ENCODE measurements at regions not wholly inside any gene's neighbourhood (a gene's known extent, or its start where the extent isn't known, plus 50 kb on each side); places are given as distances from the start of the nearest gene placed in this dataset.
A peak's percentile ranks its signal among the peaks of the same experiment; 100 is the strongest.
"Not testable (repeated sequence)": the region's sequence is repeated elsewhere in the genome, so short reads cannot be mapped to it uniquely, and the experiment has no call there.

DNA sequence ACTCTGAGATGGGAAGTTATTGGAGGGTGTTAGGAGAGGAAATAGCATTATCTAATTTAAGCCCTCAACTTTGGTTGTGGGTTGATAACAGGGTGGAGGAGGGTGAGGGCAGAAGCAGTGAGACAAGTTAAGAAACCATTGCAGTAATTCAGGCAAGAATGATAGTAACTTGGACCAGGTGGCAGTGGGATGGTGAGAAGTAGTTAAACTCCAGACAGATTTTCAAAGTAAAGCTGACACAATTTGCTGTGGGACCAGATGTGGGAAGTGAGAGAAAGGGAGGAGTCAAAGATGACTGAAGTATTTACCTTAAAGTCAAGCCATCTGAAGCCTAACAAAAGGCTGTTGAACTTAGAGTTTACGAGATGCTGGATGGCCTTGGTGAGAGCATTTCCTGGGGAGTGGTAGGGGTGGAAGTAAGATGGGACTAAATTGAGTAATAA, 163.2 kb upstream of the KLF7 start:
- no peak for DNase-seq

DNA sequence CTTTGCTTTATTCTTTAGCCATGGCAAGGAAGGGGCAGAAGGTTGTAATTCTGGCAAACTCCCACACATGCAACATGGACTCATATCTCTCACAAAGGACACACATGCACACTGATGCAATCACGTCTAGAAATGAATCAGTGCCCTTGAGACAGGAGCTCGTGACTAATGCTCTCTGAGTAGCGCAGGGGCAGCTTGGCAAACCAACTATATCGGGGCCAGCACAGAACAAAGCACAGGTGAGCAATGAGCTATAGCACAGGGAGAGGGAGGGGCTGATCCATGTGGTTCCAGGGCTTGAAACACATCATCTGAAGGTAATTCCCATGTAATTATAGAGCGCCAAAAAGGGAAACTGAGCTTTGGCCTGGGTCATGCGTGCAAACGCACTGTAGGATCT, 165.2 kb upstream of the KLF7 start:
- no peak for DNase-seq

DNA sequence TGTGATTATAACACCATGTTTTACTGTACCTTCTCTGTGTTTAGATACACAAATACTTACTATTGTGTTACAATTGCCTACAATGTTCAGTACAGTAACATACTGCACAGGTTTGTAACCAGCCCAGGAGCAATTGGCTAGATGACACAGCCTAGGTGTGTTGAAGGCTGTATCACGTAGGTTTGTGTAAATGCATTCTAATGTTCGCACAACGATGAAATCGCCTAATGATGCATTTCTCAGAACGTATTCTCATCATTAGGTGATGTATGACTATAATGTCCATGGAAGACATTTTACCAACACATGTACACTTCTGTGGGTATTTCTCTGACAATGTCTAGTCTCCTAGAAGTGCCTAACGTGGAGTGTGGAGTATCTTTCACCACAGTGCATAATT, 165.9 kb upstream of the KLF7 start:
- DNase-seq = no peak

DNA sequence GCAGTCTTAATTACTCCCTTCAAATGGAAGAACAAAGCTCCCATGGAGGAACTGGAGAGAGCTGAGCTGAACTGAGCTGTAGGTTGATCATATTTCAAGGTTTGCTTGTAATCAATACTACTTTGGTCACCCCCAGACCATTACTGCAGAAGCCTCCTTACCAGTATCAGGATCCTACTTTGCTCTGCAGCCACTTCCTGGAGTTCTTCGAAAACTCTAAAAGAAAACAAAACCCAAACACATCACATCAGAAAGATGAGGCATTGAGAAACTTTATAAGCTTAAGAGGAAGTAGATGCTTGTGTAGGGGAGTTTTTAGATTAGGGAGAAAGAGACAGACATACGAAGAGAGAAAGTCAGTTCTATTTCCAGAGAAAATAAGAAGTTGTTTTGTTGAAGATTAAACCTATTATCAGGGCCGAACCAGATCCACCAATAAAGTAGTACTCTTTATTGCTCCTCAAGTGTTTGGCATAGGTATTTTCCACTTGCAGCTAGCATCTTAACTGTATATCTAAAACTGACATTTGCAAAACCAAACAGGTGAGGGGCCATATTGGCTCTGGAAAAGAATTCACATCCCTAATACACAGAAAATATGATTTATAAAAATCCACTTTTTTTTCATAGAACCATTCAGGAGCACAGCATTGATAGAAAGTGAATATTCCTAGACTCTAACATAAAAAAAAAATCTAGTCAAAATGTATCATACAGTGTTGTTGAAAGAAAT, 166.9 kb upstream of the KLF7 start:
- no peak for DNase-seq

DNA sequence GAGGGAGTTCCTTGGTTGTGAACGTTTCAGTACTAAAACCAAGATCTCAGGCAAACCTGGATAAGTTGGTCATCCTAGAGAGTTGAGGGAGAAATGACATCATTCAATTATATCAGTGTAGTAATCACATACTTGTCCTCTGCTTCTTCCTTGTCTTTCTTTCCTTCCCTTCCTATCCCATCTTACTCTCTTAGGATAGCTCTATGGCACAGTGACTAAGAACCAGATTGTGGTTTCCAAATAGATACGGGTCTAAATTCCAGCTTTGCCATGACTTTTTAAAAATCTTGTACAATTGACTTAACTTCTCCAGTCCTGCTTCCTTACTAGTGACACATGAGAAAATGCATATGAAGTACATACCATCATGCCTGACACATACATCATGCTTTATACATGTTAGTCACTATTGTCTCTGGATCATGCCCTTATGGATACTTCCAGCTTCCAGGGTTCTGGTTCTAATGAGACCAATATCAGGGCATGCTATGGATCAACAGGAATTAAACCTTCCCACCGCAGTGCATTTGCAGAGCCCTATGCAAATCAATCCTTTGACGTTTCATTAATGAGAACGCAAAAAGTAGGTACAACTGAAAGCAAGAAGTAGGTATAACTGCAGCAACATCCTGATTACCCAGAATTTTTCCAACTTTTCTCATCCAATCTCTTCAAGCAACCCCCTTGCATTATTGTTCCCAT, 168.0 kb upstream of the KLF7 start:
- no peak for DNase-seq

DNA sequence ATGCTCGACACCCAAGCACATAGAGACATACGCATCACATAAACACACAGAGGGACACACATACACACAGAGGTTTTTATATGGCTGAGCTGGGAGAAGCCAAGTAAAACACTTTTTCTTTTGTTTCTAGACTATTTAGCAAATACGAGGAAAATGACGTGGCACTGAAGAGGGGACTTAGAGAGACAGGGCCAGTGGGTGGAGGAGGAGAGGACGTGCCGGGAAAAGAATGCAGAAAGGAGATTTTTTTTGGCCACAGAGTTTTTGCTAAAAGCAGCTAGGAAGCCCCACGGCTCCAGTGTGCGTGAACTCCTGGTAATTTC, 168.5 kb upstream of the KLF7 start:
- DNase-seq = no peak

DNA sequence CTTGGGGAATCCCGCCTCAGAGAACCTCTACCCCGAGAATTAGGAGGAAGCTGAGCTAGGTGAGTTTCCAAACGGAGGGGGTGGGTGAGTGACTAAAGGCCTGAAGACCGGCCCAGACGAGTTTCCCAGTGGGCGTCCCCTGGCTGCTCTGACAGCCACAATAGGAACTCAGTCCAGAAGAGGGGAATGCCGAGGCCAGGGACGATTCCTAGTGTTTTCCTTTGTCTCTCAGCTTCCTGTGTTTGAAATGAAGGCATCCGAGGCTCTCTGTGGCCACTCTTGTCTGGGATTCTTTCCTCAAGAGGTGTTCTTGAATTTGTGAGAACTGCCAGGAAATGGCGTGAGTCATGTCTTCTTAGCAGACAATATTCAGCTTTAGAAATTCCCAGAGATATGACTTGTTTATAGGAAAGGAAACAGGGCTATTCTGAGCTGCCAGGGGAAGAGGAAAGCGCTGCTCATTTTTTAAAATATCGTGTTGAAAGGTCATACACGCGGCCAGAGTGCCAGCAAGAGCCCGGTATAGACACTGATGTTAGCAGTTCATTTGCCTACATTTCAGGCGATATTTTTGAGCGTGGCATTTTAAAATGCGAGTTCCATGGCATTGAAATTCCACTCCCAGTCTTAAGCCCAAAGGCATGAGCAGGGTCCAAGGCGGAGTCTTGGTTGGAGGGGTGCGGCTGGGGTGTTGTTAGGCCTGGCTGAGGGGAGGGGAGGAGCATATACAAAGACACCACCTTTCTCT, 169.1 kb upstream of the KLF7 start:
- peak; percentile 39 to 47 for DNase-seq

DNA sequence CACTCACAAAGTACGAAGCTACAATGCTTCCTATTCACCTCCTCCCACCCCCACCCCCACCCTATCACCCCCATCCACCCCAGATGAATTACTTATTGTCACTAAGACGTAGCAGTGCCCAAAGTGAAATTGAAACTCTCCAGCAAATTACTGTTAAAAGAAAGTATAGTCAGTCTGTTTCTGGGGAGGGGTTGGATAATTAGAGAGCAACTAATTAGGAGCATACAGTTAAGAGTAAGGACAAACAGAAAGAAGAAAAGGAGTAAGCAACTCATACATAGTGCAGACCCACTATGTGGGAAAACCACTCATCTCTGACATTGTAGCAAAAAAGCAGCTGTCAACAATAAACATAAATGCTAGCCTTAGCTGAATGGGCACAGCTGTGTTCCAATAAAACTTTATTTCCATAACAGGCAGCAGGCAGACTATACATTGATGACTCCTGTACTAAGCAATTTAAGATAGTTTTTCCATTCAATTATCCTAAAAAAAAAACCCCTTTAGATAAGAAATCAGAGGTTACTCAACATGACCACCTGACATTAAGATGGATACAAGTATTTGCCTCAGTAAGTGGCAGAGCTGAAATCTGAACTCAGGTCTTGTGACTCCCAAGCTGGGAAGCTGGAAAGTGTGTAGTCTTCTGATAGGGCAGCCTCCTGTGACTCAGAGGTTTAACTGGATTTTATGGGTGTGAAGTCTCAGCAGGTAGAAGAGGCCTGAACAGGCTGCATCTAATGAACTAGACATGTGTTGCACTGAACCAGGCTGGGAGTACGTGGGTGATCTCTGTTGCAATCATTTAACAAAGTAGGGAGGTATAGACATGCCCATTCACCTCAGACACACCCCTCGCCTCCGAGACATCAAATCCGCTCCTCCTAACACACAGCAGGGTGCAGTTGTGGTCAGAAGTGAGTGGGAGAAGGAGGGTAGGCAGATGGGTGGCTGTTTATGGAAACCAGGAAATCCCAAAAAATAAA, 171.8 kb upstream of the KLF7 start:
- DNase-seq = no peak

DNA sequence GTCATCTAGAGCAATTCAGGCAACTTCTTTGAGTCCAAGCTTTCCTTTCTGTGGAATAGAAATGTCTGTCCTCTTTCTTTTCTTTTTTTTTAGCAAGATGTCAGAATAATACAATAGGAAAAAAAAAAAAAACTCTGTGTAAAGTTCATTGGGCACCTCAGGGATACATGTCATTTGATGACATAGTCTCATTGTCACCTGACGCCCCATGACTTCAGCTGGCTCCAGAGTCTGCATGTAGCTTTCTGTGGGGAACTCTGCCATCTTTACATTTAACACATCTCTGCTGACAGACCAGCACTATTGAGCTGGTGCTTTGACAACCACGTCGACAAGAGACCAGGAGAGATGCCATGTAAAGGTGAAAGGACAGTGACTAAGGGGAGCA, 172.5 kb upstream of the KLF7 start:
- no peak for DNase-seq

DNA sequence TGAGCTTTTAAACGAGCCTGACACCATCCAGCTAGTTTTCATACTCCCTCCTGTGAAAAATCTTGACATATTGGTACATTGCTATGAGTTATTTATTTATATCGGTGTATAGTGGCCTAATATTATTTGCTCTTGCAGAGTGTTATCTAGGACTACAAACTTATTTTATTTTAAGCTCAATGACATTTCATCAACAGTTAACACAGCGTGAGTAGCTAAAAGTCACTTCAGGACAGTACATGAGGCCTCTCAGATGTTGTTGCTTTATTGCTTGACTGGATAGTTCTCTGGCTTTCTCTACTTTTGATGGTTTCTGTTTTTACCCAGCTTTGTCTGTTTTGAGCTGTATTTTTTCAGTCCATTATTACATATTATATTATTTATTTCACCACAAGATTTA, 172.9 kb upstream of the KLF7 start:
- DNase-seq = no peak

DNA sequence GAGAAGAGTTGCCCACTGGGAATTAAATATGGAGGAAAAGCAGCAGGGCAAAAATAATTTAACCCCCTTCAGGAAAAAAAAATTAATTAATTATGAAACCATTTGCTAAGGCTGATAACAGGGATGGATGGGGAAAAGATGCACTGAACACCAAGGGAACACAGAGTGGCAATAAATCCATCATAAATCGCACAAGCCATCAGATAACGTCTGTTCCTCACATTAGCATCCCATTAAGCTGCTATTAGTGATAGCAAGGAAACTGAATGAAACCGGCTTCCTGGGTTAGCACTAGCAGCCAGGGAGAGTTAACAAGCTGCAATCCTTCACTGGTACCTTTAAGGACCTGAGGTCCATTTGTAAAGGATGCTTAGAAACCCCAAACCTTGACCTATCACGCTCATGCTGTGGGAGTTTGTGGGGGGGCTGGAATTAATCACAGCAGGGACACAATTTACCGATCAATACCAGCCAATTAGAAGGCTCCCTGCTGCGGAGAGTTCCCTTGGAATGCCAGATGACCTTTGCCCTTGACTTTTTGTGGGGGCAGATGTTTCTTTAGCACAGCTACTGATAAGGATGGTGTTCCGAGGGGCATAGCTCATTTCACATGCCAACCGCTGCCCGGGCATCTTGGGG, 175.5 kb upstream of the KLF7 start:
- DNase-seq = no peak

DNA sequence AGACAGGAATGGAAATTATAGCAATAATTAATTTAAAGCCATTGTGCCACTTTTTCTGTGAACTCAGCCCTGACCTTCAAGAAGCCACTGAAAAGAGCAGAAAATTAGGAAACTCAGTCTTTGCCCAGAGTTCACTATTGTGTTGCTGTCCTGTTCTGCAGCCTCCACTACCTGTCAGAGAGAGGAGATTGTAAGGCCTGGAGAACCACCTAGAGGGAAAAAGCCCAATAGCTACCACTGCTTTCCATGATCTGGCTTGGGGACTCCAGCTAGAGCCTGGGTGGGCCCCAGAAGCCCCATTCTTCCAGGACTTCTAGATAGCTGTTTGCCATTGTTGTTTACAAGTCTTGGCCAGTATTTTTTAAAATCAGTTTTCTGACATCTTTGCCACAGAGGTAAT, 176.1 kb upstream of the KLF7 start:
- no peak for DNase-seq

DNA sequence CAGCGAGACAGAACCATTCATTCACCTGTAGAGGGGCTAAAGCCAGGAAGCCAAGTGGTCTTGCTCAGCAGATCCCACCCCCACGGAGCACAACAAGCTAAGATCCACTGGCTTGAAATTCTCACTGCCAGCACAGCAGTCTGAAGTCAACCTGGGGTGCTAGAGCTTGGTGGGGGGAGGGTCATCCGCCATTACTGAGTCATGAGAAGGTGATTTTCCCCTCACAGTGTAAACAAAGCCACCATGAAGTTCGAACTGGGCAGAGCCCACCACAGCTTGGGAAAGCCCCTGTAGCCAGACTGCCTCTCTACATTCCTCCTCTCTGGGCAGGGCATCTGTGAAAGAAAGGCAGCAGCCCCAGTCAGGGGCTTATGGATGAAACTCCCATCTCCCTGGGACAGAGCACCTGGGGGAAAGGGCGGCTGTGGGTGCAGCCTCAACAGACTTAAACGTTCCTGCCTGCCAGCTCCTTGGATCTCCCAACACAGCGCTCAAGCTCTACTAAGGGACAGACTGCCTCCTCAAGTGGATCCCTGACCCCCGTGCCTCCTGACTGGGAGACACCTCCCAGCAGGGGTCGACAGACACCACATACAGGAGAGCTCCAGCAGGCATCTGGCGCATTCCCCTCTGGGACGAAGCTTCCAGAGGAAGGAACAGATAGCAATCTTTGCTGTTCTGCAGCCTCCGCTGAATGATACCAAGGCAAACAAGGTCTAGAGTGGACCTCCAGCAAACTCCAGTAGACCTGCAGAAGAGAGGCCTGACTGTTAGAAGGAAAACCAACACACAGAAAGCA, 179.0 kb upstream of the KLF7 start:
- not testable (repeated sequence) for DNase-seq

DNA sequence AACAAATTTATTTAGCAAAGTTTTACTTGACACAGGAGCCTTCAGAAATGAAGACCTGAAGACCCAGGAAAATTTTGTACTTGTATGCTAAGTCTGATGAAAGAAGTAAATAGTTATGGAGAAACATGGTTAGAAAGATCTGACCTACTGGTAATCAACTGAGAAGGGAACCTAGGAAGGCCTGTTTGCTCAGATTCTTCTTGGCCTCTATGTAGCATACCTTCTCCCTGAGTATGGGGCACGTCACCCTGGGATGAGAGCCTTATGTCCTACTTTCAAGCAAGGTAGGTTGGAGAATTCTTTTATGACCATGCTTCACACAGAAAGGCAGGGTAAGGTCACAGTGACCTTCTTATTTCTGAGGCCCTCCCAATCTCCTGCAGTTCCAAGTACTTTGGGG, 178.6 kb upstream of the CREB1 start:
- DNase-seq = no peak

DNA sequence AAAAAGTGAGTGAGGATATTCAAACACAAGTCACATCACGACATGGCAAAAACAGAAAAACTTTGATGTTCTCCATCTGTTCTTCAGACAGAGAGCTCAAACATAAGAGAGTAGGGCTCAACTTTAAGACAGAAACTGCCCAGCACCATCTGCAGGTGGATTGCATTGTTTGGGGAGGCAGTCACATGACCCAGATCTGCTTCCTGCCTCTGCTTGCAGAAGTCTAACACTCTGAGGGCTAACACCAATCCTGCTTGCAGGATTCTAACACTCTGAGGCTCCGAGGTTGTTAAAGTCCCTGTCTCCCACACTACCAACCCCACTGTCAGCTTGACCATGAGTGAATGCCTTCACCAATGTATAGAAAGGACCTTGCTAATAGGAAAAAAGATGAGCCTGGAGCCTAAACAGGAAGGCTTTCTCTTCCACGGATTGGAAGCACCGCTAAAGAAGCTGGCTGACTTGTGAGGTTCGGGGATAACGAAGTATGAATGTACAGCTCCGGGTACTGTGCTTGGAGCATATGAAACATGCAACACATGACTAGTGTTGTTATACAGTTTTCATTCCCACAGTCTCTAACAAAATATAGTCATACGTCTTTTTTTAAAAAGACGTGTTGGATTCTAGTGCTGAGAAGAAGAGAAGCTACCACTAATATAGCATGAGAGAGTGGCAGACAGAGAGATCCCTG, 176.6 kb upstream of the CREB1 start:
- no peak for DNase-seq

DNA sequence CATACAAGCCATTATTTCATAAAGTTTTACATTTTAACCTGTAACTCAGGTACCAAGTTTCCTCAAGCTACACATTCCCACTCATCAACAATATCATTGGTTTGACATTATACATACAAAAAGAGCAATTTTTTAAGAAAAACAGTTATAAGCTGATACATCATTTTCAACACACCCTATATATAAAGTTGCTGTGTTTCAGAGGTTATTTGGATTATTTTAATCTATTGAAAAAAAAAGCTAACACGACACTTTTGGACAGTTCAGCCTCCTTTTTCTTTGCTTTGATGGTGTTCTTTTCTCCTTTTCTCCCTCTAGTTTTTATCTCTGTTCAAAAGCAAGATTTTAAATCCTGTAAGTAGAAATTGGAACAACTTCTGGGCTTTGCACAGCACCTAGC, 175.9 kb upstream of the CREB1 start:
- no peak for DNase-seq

DNA sequence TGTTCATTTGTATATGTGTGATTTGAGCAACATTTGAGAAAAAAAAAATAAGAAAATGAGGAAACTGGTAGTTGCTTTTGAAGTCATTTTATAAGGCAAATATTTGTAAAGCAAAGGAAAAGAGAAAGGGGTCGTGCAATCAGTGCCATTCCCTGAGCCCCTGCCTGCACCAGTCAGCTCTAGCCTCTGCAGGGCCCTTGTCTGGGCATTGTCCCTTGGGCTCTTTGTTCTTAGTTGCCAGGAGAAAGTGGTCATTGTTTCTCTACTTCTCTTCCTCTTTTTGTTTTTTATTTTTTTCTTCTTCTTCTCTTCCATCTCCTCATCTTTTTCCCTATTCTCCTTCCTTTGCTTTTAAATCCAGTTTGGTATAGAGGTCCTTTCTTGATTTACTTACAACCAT, 175.3 kb upstream of the CREB1 start:
- no peak for DNase-seq

DNA sequence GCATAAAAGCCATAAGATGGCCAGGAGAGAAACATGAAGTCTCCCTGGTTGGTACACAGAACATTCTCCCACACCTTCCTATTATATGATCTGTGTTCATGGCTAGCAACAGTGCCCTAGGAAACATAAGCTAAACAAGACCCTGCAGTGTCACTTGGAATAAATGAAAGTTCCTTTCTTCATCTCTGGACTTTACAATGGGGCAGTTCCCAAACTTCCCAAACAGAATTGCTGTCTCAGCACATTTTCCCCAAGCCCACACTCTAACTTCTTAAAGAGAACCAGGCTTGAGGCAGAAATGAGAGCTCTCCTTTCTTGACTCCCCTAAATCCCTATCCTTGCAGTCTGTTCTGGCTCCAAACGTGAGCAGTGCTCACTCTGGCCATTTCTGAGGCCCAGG, 173.2 kb upstream of the CREB1 start:
- no peak for DNase-seq

DNA sequence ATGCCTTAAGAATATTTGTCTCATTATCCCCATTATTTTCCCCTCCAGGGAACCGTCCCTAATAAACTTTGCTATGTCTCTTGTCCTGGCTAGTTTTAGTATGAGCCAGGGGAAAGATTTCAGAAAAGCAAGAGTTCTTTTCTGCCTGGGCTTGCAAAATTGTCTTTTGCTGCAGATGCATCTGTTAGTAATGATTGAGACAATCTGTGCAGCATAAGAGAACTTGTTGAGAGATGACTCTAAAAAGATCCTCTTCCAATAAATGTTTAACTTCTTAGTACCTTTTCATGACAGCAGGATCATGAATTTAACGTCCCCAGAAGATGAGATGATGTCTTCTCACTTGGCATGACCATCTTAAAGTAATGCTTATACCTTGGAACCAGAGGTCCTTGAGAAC, 172.5 kb upstream of the CREB1 start:
- no peak for DNase-seq

DNA sequence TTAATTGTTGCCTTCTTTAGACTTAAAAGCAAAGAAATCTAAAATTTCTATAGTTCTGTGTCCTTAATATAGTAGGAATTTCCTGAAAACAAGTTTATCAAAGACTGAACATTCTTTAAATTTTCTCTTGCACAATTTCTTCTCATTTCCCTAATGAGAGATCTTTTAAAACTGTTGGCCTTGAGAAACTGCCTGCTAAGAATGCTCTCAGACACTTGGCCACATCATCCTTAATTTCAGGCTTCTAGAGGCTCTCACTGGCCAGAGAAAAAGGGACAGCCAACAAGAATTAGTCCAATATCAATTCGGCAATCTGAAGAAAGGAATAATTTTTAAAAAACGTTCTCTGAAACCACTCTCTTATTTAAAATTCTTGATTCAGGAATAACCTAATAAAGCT, 167.0 kb upstream of the CREB1 start:
- DNase-seq = no peak
